CD4-positive, alpha-beta T cell treated with Interleukin-12 subunit alpha and Interleukin-12 subunit beta, for 1 hour (primary cell): ENCODE measurements at regions not wholly inside any gene's neighbourhood (a gene's known extent, or its start where the extent isn't known, plus 50 kb on each side); places are given as distances from the start of the nearest gene placed in this dataset.

Experiments used
- DNase-seq: peaks from one replicate; pipeline ENCODE4 v3.0.0-alpha.2; 2020

GRCh38 chr2:5530011-5530696 is 162.0 kb upstream of the SOX11 start:
- DNase-seq, result no peak

- DNase-seq, result no peak
These were observed 156.9 kb upstream of the SOX11 start for GRCh38 chr2:5535301-5535700.

- DNase-seq, result no peak
These were observed 154.9 kb upstream of the SOX11 start for GRCh38 chr2:5537180-5537688.

- no peak for DNase-seq
These were observed 153.9 kb upstream of the SOX11 start for GRCh38 chr2:5538313-5538712.

DNA sequence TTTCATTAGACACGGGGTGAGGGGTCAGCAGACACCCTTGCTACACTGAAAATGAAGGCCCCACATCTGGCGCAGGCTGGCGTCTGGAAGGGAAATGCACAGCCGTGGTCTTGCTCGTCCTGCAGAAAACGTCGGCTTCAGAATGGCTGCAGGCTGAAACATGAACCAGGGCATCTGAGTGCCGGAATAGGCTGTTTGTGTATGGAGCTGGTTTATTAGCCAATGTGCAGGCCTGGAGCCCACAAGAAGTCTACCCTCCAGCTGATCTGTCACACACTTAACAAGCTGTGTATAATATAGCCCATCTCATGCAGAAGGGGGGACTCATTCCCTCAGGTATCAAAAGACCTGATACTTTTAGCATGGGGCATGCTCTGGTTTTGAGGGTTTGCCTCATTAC is 153.4 kb upstream of the SOX11 start:
- no peak for DNase-seq

DNA sequence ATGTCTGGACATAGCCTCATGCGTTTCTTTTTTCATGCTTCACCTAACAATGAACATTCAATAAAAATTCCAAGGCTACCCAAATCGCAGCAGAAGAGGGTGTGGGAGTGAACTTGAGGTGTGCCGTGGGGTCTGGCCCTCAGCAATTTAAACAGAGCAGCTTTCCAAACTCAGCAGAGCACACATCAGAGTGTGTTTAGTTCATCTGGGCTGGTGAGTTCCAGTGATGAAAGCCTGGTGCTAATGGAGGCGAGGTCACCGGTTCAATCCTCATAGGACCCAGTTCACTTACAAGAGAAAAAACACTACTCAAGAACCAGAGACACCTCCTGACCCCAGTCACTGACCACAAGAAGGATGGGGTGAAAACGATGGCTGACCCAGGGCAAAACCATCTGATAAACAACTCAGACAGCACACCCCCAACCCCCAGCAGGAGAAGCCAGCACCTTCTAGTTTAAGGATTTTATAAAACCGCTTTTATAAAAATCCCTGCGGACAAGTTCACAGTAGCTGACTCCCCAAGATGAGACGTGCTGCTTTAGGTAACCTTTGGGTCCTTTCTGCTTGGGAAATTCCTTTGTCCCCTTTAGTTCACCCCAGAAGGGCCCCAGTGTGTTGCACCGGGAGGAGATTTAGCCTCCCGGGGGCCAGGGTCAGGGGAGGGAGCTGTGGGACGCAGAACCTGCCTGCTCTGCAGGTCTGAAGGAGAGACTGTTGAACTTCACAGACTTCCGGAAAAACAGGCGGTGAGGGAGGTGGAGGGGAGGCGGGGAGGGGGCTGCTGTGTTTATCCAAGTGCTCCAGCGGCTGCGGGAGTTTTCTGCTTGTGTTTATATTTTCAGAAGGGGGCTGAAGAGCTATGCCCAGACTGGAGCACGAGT is 152.7 kb upstream of the SOX11 start:
- DNase-seq, result no peak

DNA sequence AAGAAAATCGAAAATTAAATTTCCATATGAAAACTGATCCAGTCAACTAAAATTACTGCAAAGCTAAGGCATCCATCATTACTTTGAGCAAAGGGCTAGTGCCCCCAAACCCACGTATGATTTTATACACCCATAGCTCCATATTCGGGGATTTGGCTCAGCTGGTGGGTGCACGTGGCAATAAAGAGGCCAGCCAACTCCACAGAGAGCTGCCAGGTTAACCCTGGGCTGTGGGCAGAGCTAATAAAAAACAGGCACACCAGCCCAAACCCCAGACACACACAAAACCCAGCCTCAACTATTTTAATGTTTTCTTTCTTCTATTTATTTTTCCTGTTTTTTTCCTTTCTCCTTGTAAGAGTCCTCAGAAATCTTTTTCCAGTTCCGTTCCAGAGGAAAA is 151.3 kb upstream of the SOX11 start:
- no peak for DNase-seq

GRCh38 chr2:5544205-5544786 is 147.9 kb upstream of the SOX11 start:
- DNase-seq, result no peak

- no peak for DNase-seq
These were observed 146.0 kb upstream of the SOX11 start for GRCh38 chr2:5546181-5546580.

DNA sequence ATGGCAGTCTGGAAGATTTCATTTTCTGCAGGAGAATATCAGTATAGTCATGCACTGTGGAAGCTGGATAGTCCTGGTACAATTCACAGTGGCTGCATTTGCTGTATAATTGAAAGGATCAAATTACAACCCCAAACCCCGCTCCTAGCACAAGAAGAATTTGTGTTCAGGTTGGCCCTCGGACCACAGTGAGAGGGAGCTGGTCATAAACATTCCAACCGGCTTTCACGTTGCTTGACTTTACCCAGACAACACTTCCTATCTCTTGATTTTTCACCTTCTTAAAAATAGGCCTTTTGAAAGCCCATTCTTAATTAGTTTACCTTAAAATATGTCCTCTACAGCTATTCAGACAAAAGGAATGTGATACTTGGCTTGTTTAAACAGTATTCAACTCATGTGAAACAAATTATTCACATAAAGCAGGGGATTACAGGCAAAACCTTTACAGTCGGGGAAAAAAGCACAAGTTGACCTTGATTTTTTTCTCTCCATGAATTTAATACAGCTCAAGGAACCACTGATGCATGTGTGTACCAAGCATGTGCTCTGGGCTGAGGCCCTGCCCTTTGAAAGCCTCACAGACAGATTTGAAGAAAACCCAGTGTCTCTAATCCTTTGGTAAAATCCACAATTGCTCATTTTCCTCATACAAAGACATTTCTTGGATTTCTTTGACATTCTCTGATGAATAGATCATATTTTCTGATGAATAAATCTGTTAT is 143.0 kb upstream of the SOX11 start:
- DNase-seq, result no peak

- DNase-seq, result no peak
These were observed 142.4 kb upstream of the SOX11 start for GRCh38 chr2:5549771-5550170.

DNA sequence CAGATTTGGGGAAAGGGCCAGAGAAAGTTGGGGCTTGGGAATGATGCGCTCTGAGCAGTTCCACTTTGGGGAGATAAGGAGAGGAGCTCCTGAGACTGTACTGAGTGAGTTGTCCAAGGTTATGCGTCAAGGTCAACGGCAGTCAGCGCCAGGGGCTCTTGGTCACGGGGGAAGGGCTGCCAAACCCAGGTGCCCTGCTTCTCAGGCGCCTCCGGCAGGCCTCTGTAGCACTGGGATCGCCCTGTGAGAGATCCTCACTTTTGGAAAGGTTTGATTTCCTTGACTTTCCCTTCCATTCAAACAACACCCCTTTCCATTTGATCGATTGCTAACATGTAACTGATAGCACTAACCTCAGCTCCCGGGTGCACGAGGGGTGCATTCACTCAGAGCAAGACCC is 136.5 kb upstream of the SOX11 start:
- no peak for DNase-seq

DNA sequence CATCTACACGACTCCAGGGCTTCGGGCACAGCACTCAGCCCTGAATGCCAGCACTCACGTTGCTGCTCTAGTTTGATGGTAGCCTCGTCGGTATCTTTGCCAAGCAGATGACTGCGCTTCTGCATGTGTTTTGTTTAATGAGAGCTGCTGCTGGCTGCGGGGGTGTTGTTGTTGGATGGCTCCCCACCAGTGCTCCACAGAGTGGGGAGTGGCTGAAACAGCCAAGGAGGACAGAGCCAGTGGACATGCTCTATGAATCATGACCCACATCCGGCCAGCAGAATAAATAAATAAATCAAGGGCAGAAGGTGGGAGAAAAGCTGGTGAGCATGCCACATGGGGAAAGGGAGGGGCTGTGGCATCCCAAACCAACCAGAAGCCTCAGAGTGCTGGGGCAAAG is 131.2 kb upstream of the SOX11 start:
- no peak for DNase-seq

GRCh38 chr2:5562426-5562825 is 129.8 kb upstream of the SOX11 start:
- no peak for DNase-seq

- DNase-seq, result no peak
These were observed 129.3 kb upstream of the SOX11 start for GRCh38 chr2:5562865-5563264.

DNA sequence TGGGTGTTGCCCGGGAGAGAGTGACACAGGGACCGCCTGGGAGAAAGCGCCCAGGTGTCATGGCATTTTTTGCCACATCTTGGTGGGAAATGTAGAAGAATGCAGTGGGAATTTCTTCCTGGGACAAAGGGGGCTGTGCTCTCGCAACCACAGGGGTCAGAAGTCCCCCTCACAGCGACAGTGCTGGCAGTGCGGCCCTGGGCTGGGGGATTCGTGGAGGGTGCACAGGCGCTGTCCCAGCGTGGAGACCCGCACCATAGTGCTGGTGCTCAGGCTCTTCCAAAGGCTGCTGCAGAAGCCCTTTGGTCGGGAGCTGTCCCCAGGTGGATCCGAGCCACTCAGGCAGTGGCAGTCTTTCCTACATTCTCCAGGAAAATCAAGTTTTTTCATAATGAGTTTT is 128.8 kb upstream of the SOX11 start:
- no peak for DNase-seq

- DNase-seq, result no peak
These were observed 122.9 kb upstream of the SOX11 start for GRCh38 chr2:5569256-5569655.

- DNase-seq, result no peak
These were observed 116.2 kb upstream of the SOX11 start for GRCh38 chr2:5576015-5576414.

DNA sequence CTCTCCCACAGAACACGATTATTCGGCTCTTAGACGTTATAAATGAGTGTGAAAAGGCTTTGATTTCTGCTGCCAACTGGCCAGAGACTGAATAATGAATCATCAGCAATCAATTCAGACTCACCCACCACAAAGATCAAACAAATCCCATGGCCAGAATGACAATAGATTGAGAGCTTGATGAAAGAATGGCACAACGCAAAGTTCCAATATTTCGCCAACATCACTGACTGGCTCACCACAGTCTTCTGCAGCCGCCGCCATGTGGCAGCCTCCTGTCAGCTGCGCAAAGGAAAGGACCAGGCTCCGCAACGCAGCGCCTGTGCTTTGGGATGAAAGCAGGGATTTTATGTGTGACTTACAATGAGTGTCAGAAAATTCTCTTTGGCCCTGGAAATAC is 104.4 kb upstream of the SOX11 start:
- DNase-seq, result no peak

DNA sequence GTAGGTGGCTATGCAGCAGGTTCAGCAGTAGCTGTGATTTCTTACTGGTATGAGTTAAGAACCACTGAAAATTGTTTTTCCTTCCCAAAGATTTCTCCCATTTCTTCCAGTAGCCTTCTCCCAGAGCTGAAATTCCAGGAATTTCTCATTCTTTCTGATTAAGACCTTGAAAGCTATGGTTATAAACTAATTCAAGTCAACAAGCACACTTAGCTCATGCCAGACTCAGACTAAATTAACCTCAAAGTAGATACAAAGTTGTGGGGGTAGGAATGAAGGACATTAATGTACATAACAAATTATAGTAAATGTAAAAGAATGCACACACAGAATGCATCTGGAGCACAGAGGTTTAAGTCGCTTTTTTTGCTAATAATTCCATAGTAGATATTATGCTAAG is 103.6 kb upstream of the SOX11 start:
- no peak for DNase-seq

DNA sequence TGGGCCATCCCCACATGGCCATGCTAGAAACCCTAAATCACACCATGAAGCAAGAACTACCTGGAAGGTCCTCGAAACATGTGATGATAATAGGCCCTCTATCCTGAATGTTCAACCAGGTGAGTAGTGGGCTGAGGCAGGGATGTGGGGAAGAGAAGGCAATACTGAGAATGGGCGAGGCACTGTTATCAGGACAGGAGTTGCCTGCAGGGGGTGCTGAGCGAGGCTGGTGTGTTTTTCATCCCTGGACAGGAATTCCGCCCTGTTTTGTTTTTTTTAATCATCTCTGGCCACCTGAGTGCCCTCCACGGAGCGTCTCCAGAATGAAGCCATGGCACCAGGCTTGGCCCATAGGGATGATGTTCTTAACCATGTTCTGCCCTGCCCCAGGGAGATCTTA is 103.0 kb upstream of the SOX11 start:
- no peak for DNase-seq

GRCh38 chr2:5590886-5591285 is 101.3 kb upstream of the SOX11 start:
- no peak for DNase-seq

- no peak for DNase-seq
These were observed 99.3 kb upstream of the SOX11 start for GRCh38 chr2:5592916-5593315.
